Lung (tissue), 11 donors: ENCODE measurements at regions not wholly inside any gene's neighbourhood (a gene's known extent, or its start where the extent isn't known, plus 50 kb on each side); places are given as distances from the start of the nearest gene placed in this dataset.

Experiments
- ATAC-seq: fragments of 200-7000 bp; cut with Tn5 transposase; one replicate; pipeline ENCODE4 v1.9.1; 2020; ENCODE audit warnings: moderate number of reproducible peaks; ENCODE audit not compliant: insufficient read depth, low FRiP score
- DNase-seq, 3 donors: peaks; one replicate each; pipeline ENCODE4 v3.0.0-alpha.2; 2013 to 2017
- H3K27ac ChIP-seq, 2 donors: one replicate each; pipeline ENCODE4 v1.5.1; 2013; ENCODE audit warnings: mild to moderate bottlenecking in 2 of 2, moderate library complexity in 2 of 2, control low read depth in 1 of 2, inconsistent platforms in 1 of 2, low read depth in 1 of 2, low read length in 1 of 2
- H3K27me3 ChIP-seq, 3 donors: one replicate each; pipeline ENCODE4 v1.5.1; 2013; ENCODE audit warnings: low read length in 2 of 3; ENCODE audit not compliant: control insufficient read depth in 3 of 3, insufficient read depth in 3 of 3
- H3K36me3 ChIP-seq, 4 donors: one replicate each; pipeline ENCODE4 v1.5.1; 2013; ENCODE audit warnings: low read length in 4 of 4, mild to moderate bottlenecking in 1 of 4, moderate library complexity in 1 of 4; ENCODE audit not compliant: control insufficient read depth in 4 of 4, insufficient read depth in 4 of 4
- H3K4me1 ChIP-seq, 5 donors: one replicate each; pipeline ENCODE4 v1.5.1; 2013; ENCODE audit warnings: low read length in 5 of 5, mild to moderate bottlenecking in 2 of 5, moderate library complexity in 1 of 5; ENCODE audit not compliant: control insufficient read depth in 5 of 5, insufficient read depth in 5 of 5
- H3K4me3 ChIP-seq: one replicate; pipeline ENCODE4 v1.5.1; 2013; ENCODE audit warnings: mild to moderate bottlenecking, control low read depth, moderate library complexity
- H3K9ac ChIP-seq, 2 donors: one replicate each; pipeline ENCODE4 v1.5.1; 2013; ENCODE audit warnings: low read length in 2 of 2, control low read depth in 1 of 2; ENCODE audit not compliant: insufficient read depth in 1 of 2
- H3K9me3 ChIP-seq, 4 donors: one replicate each; pipeline ENCODE4 v1.5.1; 2013; ENCODE audit warnings: low read length in 3 of 4, mild to moderate bottlenecking in 1 of 4, moderate library complexity in 1 of 4; ENCODE audit not compliant: control insufficient read depth in 4 of 4, insufficient read depth in 3 of 4
- CTCF ChIP-seq: IDR thresholded peaks from 2 replicates; pipeline ENCODE4 v1.5.1; 2012; ENCODE audit warnings: mild to moderate bottlenecking; ENCODE audit errors: control extremely low read depth, extremely low read depth
- WGBS, 2 donors: extraction: QIAGEN DNeasy Blood & Tissue Kit; methylation state at CpG; one replicate each; pipeline ENCODE4 v1.1.7; 2013; 5-methylcytosine and 5-hydroxymethylcytosine counted together
- donor health status: control.
- donor health status: control.
- donor health status: Bipolar disorder and iron deficiency.
- donor health status: healthy.
- donor health status: DM: yes; HTN: yes; CAD: no.

- Histone ChIP-seq H3K9me3 (no peaks in the 10 kb centered on the region), H3K4me1 (no peaks in the 10 kb centered on the region), H3K27ac (no peak overlapping the region), H3K27me3 (no peaks in the 10 kb centered on the region), H3K36me3 (no peaks in the 10 kb centered on the region), H3K9ac (no peak overlapping the region), H3K4me3 (no peak overlapping the region)
- 71 to 75% methylated on average over 7 of the region's 7 CpGs for WGBS, 2 donors
- ATAC-seq, result no peak
- DNase-seq, result no peak
- TF ChIP-seq CTCF, result no peak
These were observed 1622.1 kb downstream of the STIM2 start for GRCh38 chr4:28482580-28483270.

- no peak overlapping the region for H3K4me3 ChIP-seq
- ATAC-seq, result no peak
- H3K9me3 ChIP-seq, result no peaks in the 10 kb centered on the region
- DNase-seq, result no peak
- no peak overlapping the region for H3K27ac ChIP-seq
- no peaks in the 10 kb centered on the region for H3K36me3 ChIP-seq
- TF ChIP-seq CTCF, result no peak
- H3K27me3 ChIP-seq, result no peaks in the 10 kb centered on the region
- no peak overlapping the region for H3K9ac ChIP-seq
- WGBS, 2 donors, result 80 to 89% methylated on average over 1 of the region's 1 CpG
- no peaks in the 10 kb centered on the region for H3K4me1 ChIP-seq
These were observed 1627.4 kb downstream of the STIM2 start for GRCh38 chr4:28488021-28488420.

GRCh38 chr4:28490669-28491068 is 1630.0 kb downstream of the STIM2 start:
- ATAC-seq (no peak), DNase-seq (no peak)
- no peak overlapping the region for H3K27ac ChIP-seq
- no peaks in the 10 kb centered on the region for H3K36me3 ChIP-seq
- H3K9ac ChIP-seq, result no peak overlapping the region
- no peak overlapping the region for H3K4me3 ChIP-seq
- no peaks in the 10 kb centered on the region for H3K4me1 ChIP-seq
- TF ChIP-seq CTCF, result no peak
- WGBS, 2 donors, result 79 to 80% methylated on average over 3 of the region's 3 CpGs
- H3K9me3 ChIP-seq, result peaks cover 0 to 3% (median 0%) of the 10 kb centered on the region in 4 donors
- no peaks in the 10 kb centered on the region for H3K27me3 ChIP-seq

- ATAC-seq, result no peak
- H3K9ac ChIP-seq, result no peak overlapping the region
These were observed 1644.4 kb downstream of the STIM2 start for GRCh38 chr4:28505064-28505463.

More at GRCh38 chr4:28505064-28505463, 1644.4 kb downstream of the STIM2 start:
- no peak overlapping the region for H3K4me3 ChIP-seq
- H3K27ac ChIP-seq, result no peak overlapping the region
- WGBS, 2 donors, result 82 to 86% methylated on average over 4 of the region's 4 CpGs
- no peak for TF ChIP-seq CTCF
- no peak for DNase-seq
- no peaks in the 10 kb centered on the region for H3K27me3 ChIP-seq
- no peaks in the 10 kb centered on the region for H3K36me3 ChIP-seq
- no peaks in the 10 kb centered on the region for H3K4me1 ChIP-seq
- H3K9me3 ChIP-seq, result no peaks in the 10 kb centered on the region
